ENCODE measurements at regions not wholly inside any gene's neighbourhood (a gene's known extent, or its start where the extent isn't known, plus 50 kb on each side); places are given as distances from the start of the nearest gene placed in this dataset.

DNA sequence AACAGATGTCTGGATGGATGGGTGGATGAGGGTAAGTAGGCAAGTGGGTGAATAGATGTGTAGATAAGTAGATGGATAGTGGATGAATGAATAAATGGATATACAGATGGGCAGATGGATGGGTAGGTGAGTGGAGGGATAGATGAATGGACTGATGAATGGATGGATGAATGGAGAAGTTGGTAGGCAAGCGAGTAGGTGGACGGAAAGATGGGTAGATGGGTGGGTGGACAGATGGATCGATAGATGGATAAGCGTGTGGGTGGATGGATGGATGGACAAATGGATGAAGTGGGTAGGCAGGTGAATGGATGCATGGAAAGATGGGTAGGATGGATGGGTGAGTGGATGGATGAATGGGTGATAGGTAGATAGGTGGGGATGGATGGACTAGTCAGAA, 393.2 kb downstream of the SHANK2 start:
- CTCF ChIA-PET, result no interaction called here
- peaks cover 68% of the 10 kb centered on the region for H3K9me3 ChIP-seq (ENCODE audit: control insufficient read depth, insufficient read depth, low read length)

DNA sequence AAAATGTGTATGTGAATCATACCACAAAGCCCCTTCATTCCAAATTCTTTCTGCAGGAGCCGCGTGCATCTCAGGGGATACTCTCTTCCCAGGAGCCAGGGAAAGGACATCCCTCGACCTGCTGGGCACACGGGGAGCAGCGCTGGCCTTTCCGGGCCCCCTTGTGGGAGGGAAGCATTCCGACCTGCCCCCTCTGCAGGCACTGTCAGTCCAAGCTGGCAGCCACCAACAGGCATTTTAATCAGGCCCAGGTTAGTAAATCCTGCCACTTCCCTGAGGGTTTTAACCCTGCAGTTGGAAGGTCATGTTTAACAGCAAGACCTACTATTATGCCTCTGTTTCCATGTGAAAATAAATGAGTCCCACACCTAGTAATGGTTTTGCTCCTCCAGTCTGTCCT, 391.5 kb downstream of the SHANK2 start:
- DNase-seq (ENCODE audit: low read depth, low spot score), result no peak
- no peak overlapping the region for H3K27ac ChIP-seq (ENCODE audit: low read depth, low read length)
- CTCF ChIA-PET, result no interaction called here
- H3K9me3 ChIP-seq (ENCODE audit: control insufficient read depth, insufficient read depth, low read length), result peaks cover 63% of the 10 kb centered on the region
- H3K4me3 ChIP-seq (ENCODE audit: low read depth, low read length), result no peak overlapping the region
- no peaks in the 10 kb centered on the region for H3K27me3 ChIP-seq (ENCODE audit: control insufficient read depth, insufficient read depth, low read length)
- TF ChIP-seq, protein P1, sequence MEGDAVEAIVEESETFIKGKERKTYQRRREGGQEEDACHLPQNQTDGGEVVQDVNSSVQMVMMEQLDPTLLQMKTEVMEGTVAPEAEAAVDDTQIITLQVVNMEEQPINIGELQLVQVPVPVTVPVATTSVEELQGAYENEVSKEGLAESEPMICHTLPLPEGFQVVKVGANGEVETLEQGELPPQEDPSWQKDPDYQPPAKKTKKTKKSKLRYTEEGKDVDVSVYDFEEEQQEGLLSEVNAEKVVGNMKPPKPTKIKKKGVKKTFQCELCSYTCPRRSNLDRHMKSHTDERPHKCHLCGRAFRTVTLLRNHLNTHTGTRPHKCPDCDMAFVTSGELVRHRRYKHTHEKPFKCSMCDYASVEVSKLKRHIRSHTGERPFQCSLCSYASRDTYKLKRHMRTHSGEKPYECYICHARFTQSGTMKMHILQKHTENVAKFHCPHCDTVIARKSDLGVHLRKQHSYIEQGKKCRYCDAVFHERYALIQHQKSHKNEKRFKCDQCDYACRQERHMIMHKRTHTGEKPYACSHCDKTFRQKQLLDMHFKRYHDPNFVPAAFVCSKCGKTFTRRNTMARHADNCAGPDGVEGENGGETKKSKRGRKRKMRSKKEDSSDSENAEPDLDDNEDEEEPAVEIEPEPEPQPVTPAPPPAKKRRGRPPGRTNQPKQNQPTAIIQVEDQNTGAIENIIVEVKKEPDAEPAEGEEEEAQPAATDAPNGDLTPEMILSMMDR (IDR thresholded peaks at IDR 0.05; ENCODE audit: low read depth, low read length), result no peak
- POLR2A ChIA-PET, result no interaction called here

More for the DNA sequence above, 393.2 kb downstream of the SHANK2 start:
- POLR2A ChIA-PET, result no interaction called here
- no peak for DNase-seq (ENCODE audit: low read depth, low spot score)
- H3K27ac ChIP-seq (ENCODE audit: low read depth, low read length), result no peak overlapping the region
- H3K27me3 ChIP-seq (ENCODE audit: control insufficient read depth, insufficient read depth, low read length), result no peaks in the 10 kb centered on the region
- no peak overlapping the region for H3K4me3 ChIP-seq (ENCODE audit: low read depth, low read length)
- TF ChIP-seq, protein P1 (IDR thresholded peaks at IDR 0.05; ENCODE audit: low read depth, low read length), result no peak

DNA sequence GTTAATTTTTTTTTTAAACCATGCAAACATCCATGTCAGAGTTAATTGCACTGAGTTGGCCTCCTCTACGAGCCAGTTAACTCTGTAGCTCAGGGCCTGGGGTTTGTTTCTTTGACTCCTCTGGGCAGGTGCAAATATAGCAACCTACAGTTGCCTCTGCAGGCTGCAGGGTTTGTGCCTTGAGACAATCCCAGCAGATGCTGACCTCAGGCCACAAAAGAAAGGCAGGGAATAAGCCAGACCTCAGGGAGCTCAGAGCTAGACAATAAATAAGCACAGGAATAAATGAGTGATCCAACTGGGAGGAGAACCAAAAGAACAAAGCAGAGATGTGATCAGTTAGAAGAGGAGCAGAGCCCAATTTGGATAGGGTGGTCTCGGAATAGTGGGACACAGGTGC, 390.8 kb downstream of the SHANK2 start:
- TF ChIP-seq, protein P1 (IDR thresholded peaks at IDR 0.05; ENCODE audit: low read depth, low read length), result no peak
- no peak overlapping the region for H3K4me3 ChIP-seq (ENCODE audit: low read depth, low read length)
- no peaks in the 10 kb centered on the region for H3K27me3 ChIP-seq (ENCODE audit: control insufficient read depth, insufficient read depth, low read length)
- H3K9me3 ChIP-seq (ENCODE audit: control insufficient read depth, insufficient read depth, low read length), result peaks cover 69% of the 10 kb centered on the region
- no peak for DNase-seq (ENCODE audit: low read depth, low spot score)
- CTCF ChIA-PET, result no interaction called here
- POLR2A ChIA-PET, result no interaction called here
- no peak overlapping the region for H3K27ac ChIP-seq (ENCODE audit: low read depth, low read length)

DNA sequence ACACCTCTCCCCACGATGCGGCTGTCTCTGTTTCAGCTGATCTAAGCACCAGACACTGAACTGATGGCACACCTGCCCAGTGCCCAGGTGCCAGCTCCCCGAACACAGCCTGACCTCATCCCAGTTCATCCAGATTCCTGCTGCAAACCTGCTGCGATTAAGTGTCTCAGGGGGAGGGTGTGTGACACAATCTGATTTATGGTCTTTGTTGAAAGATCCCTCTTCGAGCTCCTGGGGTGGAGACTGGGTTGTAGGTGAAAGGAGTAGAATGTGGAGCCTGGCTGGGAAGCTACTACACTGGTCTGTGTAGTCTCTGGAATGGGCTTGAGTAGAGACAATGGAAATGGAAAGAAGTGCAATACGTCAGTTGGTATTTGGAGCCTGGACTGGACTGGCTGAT, 390.3 kb downstream of the SHANK2 start:
- ChIA-PET POLR2A (no interaction called here), CTCF (no interaction called here)
- TF ChIP-seq, protein P1 (IDR thresholded peaks at IDR 0.05; ENCODE audit: low read depth, low read length), result no peak
- no peak overlapping the region for H3K4me3 ChIP-seq (ENCODE audit: low read depth, low read length)
- no peak for DNase-seq (ENCODE audit: low read depth, low spot score)
- H3K27ac ChIP-seq (ENCODE audit: low read depth, low read length), result no peak overlapping the region
- H3K9me3 ChIP-seq (ENCODE audit: control insufficient read depth, insufficient read depth, low read length), result peaks cover 71% of the 10 kb centered on the region
- H3K27me3 ChIP-seq (ENCODE audit: control insufficient read depth, insufficient read depth, low read length), result no peaks in the 10 kb centered on the region

DNA sequence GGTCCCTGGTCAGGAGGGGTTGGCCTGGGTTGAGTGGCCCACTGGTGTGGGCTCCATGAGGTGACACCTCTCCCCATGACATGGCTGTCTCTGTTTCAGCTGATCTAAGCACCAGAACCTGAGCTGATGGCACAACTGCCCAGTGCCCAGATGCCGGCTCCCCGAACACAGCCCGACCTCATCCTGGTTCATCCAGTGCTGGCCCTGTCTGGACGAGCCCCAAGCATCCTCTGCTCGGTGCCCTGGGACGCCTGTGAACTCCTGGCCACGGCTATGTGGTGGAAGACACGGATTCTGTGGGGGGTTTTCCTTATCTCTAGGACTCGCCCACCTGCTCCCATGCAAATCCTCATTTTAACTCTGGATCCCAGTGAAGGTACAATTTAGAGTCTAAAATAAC, 389.2 kb downstream of the SHANK2 start:
- CTCF ChIA-PET, result no interaction called here

More for the DNA sequence above, 389.2 kb downstream of the SHANK2 start:
- POLR2A ChIA-PET, result no interaction called here
- TF ChIP-seq, protein P1 (IDR thresholded peaks at IDR 0.05; ENCODE audit: low read depth, low read length), result no peak
- Histone ChIP-seq H3K27ac (ENCODE audit: low read depth, low read length) (no peak overlapping the region), H3K27me3 (ENCODE audit: control insufficient read depth, insufficient read depth, low read length) (no peaks in the 10 kb centered on the region), H3K9me3 (ENCODE audit: control insufficient read depth, insufficient read depth, low read length) (peaks cover 72% of the 10 kb centered on the region), H3K4me3 (ENCODE audit: low read depth, low read length) (no peak overlapping the region)
- no peak for DNase-seq (ENCODE audit: low read depth, low spot score)

All from AG04450 (cell line).